Neutrophil (primary cell): ENCODE measurements at regions not wholly inside any gene's neighbourhood (a gene's known extent, or its start where the extent isn't known, plus 50 kb on each side); places are given as distances from the start of the nearest gene placed in this dataset.

Source experiments
- H3K27ac ChIP-seq: fragments of 200-600 bp; sonication (generic); 2 replicates; pipeline ENCODE4 v1.5.1; 2016; ENCODE audit warnings: mild to moderate bottlenecking, moderate library complexity
- H3K27me3 ChIP-seq: fragments of 200-600 bp; sonication (generic); 2 replicates; pipeline ENCODE4 v1.6.0; 2016; ENCODE audit warnings: mild to moderate bottlenecking
- H3K36me3 ChIP-seq: fragments of 200-600 bp; sonication (generic); 2 replicates; pipeline ENCODE4 v1.5.1; 2017
- H3K4me1 ChIP-seq, 2 experiments: fragments of 200-600 bp in 1 of 2; sonication (generic) in 1 of 2; 1 replicate in 1 of 2; 2 replicates in 1 of 2; pipeline versions ENCODE4 v1.5.1 to v1.6.1; 2013 to 2016; ENCODE audit warnings: low read depth in 1 of 2, low read length in 1 of 2, mild to moderate bottlenecking in 1 of 2, moderate library complexity in 1 of 2; ENCODE audit not compliant: control insufficient read depth in 1 of 2, insufficient read depth in 1 of 2
- H3K4me3 ChIP-seq, 2 experiments: fragments of 200-600 bp in 1 of 2; sonication (generic) in 1 of 2; 1 replicate in 1 of 2; 2 replicates in 1 of 2; pipeline ENCODE4 v1.5.1; 2013 to 2016; ENCODE audit warnings: low read depth in 1 of 2, low read length in 1 of 2, mild to moderate bottlenecking in 1 of 2, moderate library complexity in 1 of 2
- H3K9me3 ChIP-seq: fragments of 200-600 bp; sonication (generic); 2 replicates; pipeline ENCODE4 v1.5.1; 2016
- CTCF ChIP-seq: fragments of 200-600 bp; sonication (generic); IDR thresholded peaks from 2 replicates; pipeline ENCODE4 v1.5.1; 2016; ENCODE audit warnings: antibody characterized with exemption

- Histone ChIP-seq H3K4me3 (no peak overlapping the region), H3K4me1 (no peaks in the 10 kb centered on the region), H3K36me3 (no peaks in the 10 kb centered on the region), H3K27me3 (no peaks in the 10 kb centered on the region), H3K27ac (no peak overlapping the region), H3K9me3 (no peaks in the 10 kb centered on the region)
- no peak for TF ChIP-seq CTCF
Observed at GRCh38 chr9:86741311-86742208, 205.7 kb downstream of the GAS1 start.

GRCh38 chr9:86735772-86736458 lies 211.4 kb downstream of the GAS1 start:
- Histone ChIP-seq H3K4me1 (no peaks in the 10 kb centered on the region), H3K27me3 (no peaks in the 10 kb centered on the region), H3K4me3 (no peak overlapping the region), H3K36me3 (no peaks in the 10 kb centered on the region), H3K27ac (no peak overlapping the region), H3K9me3 (no peaks in the 10 kb centered on the region)
- TF ChIP-seq CTCF, result no peak

GRCh38 chr9:86734771-86735170 lies 212.5 kb downstream of the GAS1 start:
- Histone ChIP-seq H3K36me3 (no peaks in the 10 kb centered on the region), H3K4me1 (no peaks in the 10 kb centered on the region), H3K27ac (no peak overlapping the region), H3K27me3 (no peaks in the 10 kb centered on the region), H3K9me3 (no peaks in the 10 kb centered on the region), H3K4me3 (no peak overlapping the region)
- TF ChIP-seq CTCF, result no peak

- Histone ChIP-seq H3K36me3 (no peaks in the 10 kb centered on the region), H3K4me3 (no peak overlapping the region), H3K9me3 (no peaks in the 10 kb centered on the region), H3K27me3 (no peaks in the 10 kb centered on the region), H3K4me1 (no peaks in the 10 kb centered on the region), H3K27ac (no peak overlapping the region)
- TF ChIP-seq CTCF, result no peak
Observed at GRCh38 chr9:86733929-86734328, 213.4 kb downstream of the GAS1 start.

GRCh38 chr9:86732514-86733171 lies 214.7 kb downstream of the GAS1 start:
- H3K27me3 ChIP-seq, result no peaks in the 10 kb centered on the region
- no peak for TF ChIP-seq CTCF
- no peaks in the 10 kb centered on the region for H3K36me3 ChIP-seq
- H3K9me3 ChIP-seq, result no peaks in the 10 kb centered on the region
- no peaks in the 10 kb centered on the region for H3K4me1 ChIP-seq
- no peak overlapping the region for H3K4me3 ChIP-seq
- H3K27ac ChIP-seq, result no peak overlapping the region
